ENCODE measurements at regions not wholly inside any gene's neighbourhood (a gene's known extent, or its start where the extent isn't known, plus 50 kb on each side); places are given as distances from the start of the nearest gene placed in this dataset.

- CTCF ChIA-PET, result no interaction called here
- no peak overlapping the region for H3K4me3 ChIP-seq (ENCODE audit: low read depth, low read length)
- TF ChIP-seq, protein P1, sequence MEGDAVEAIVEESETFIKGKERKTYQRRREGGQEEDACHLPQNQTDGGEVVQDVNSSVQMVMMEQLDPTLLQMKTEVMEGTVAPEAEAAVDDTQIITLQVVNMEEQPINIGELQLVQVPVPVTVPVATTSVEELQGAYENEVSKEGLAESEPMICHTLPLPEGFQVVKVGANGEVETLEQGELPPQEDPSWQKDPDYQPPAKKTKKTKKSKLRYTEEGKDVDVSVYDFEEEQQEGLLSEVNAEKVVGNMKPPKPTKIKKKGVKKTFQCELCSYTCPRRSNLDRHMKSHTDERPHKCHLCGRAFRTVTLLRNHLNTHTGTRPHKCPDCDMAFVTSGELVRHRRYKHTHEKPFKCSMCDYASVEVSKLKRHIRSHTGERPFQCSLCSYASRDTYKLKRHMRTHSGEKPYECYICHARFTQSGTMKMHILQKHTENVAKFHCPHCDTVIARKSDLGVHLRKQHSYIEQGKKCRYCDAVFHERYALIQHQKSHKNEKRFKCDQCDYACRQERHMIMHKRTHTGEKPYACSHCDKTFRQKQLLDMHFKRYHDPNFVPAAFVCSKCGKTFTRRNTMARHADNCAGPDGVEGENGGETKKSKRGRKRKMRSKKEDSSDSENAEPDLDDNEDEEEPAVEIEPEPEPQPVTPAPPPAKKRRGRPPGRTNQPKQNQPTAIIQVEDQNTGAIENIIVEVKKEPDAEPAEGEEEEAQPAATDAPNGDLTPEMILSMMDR (IDR thresholded peaks at IDR 0.05; ENCODE audit: insufficient read depth, low read length, missing control alignments), result no peak
- POLR2A ChIA-PET, result no interaction called here
- no peak for DNase-seq (ENCODE audit: low read depth, low spot score)
These were observed 187.4 kb upstream of the MGMT start for GRCh38 chr10:129279446-129280154.

- no peak overlapping the region for H3K4me3 ChIP-seq (ENCODE audit: low read depth, low read length)
- POLR2A ChIA-PET, result no interaction called here
- TF ChIP-seq, protein P1 (IDR thresholded peaks at IDR 0.05; ENCODE audit: insufficient read depth, low read length, missing control alignments), result no peak
These were observed 186.9 kb upstream of the MGMT start for GRCh38 chr10:129280155-129280502.

GRCh38 chr10:129280908-129281586 lies 186.0 kb upstream of the MGMT start:
- DNase-seq (ENCODE audit: low read depth, low spot score), result no peak
- ChIA-PET CTCF (no interaction called here), POLR2A (no interaction called here)
- H3K4me3 ChIP-seq (ENCODE audit: low read depth, low read length), result no peak overlapping the region
- TF ChIP-seq, protein P1 (IDR thresholded peaks at IDR 0.05; ENCODE audit: insufficient read depth, low read length, missing control alignments), result no peak

More at GRCh38 chr10:129280155-129280502, 186.9 kb upstream of the MGMT start:
- CTCF ChIA-PET, result no interaction called here
- DNase-seq (ENCODE audit: low read depth, low spot score), result no peak

DNA sequence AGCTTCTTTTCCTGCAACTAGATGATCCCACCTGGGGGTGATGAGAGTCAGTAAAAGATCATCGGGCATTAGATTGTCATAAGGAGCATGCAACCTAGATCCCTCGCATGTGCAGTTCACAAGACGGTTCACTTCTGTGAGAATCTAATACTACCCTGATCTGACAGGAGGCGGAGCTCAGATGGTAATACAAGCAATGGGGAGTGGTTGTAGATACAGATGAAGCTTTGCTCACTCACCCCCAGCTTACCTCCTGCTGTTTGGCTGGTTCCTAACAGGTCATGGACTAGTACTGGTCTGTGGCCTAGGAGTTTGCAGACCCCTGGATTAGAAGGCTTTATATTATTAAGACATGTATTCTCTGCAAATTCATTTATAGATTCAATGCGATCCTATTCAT lies 181.6 kb upstream of the MGMT start:
- CTCF ChIA-PET, result no interaction called here
- TF ChIP-seq, protein P1 (IDR thresholded peaks at IDR 0.05; ENCODE audit: insufficient read depth, low read length, missing control alignments), result no peak
- DNase-seq (ENCODE audit: low read depth, low spot score), result no peak
- no peak overlapping the region for H3K4me3 ChIP-seq (ENCODE audit: low read depth, low read length)
- POLR2A ChIA-PET, result no interaction called here

DNA sequence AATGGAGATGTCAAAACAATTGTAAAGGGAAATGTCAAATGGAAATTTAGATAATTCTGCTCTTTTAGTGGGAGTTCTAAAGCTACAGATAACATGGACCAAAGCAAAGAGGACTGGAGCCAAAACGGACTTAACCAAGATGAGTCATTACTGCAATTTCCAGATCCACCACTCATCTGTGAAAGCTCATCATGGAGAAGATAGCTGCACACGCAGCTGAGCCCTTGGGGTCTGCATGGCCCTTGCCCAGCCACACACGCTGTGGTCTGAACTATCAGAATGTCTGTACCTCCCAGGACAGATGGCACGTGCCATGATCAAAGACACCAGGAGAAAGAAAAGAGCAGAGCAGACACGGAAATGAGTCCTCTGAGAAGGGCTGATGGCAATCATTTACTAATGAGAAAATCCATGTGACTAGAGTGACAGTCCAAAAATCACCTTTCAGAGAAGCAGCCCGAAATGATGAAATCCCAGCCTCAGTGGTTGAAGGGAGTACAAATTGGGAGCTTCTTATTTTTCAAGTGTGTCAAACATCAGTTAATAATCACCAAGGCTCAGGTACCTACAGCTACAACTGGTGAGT lies 177.9 kb upstream of the MGMT start:
- ChIA-PET POLR2A (no interaction called here), CTCF (no interaction called here)
- TF ChIP-seq, protein P1 (IDR thresholded peaks at IDR 0.05; ENCODE audit: insufficient read depth, low read length, missing control alignments), result no peak
- H3K4me3 ChIP-seq (ENCODE audit: low read depth, low read length), result no peak overlapping the region
- DNase-seq (ENCODE audit: low read depth, low spot score), result no peak

DNA sequence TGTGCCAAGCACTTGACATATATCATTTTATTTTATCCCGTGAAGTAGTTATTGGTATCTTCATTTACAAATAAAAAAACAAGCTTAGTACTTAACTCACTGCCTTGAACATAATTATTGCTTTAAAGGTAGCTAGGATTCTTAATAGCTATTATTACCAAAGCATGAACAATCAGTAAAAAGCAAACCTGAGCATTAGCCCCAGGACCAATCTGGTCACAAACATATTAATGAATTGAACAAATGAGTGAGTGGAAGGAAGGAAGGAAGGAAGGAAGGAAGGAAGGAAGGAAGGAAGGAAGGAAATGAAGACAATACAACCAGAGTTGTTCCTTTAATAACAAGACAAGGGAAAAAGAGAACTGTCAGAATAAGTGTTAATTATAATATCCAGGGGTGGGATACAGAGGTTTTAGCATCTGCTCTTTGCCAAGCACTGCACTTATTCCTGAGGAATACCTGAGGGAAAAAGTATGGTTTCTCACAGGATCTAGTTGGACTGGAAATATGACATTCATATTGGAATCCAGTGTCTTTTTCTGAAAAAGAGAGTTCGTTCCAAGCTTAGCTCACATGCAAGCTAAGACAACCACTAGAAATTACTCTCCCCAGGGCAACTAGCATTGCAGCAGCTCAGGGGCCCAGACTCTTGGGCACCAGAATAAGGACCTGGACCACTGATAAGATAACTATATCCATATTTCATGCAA lies 172.9 kb upstream of the MGMT start:
- POLR2A ChIA-PET, result no interaction called here
- no peak for DNase-seq (ENCODE audit: low read depth, low spot score)
- TF ChIP-seq, protein P1 (IDR thresholded peaks at IDR 0.05; ENCODE audit: insufficient read depth, low read length, missing control alignments), result no peak
- CTCF ChIA-PET, result no interaction called here
- no peak overlapping the region for H3K4me3 ChIP-seq (ENCODE audit: low read depth, low read length)
